Lung microvascular endothelial cell (primary cell): ENCODE measurements at regions not wholly inside any gene's neighbourhood (a gene's known extent, or its start where the extent isn't known, plus 50 kb on each side); places are given as distances from the start of the nearest gene placed in this dataset.
"Not testable (repeated sequence)": the region's sequence is repeated elsewhere in the genome, so short reads cannot be mapped to it uniquely, and the experiment has no call there.

Source experiments
- DNase-seq, 2 donors: peaks; one replicate each; pipeline versions ENCODE4 v3.0.0 to v3.0.0-alpha.2; 2010; ENCODE audit warnings: low read depth in 2 of 2

DNA sequence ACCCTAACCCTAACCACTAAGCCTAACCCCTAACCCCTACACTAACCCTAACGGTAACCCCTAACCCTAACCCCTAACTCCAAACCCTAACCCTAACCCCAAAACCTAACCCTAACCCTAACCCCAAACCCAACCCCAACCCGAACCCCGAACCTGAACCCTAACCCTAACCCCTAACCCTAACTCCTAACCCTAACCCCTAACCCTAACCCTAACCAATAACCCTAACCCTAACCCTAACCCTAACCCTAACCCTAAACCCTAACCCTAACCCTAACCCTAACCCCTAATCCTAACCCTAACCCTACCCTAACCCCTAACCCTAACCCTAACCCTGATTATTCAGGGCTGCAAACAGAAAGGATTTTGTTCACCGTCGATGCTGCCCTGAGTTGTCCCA is 144.6 kb upstream of the DUSP22 start:
- not testable (repeated sequence) for DNase-seq

DNA sequence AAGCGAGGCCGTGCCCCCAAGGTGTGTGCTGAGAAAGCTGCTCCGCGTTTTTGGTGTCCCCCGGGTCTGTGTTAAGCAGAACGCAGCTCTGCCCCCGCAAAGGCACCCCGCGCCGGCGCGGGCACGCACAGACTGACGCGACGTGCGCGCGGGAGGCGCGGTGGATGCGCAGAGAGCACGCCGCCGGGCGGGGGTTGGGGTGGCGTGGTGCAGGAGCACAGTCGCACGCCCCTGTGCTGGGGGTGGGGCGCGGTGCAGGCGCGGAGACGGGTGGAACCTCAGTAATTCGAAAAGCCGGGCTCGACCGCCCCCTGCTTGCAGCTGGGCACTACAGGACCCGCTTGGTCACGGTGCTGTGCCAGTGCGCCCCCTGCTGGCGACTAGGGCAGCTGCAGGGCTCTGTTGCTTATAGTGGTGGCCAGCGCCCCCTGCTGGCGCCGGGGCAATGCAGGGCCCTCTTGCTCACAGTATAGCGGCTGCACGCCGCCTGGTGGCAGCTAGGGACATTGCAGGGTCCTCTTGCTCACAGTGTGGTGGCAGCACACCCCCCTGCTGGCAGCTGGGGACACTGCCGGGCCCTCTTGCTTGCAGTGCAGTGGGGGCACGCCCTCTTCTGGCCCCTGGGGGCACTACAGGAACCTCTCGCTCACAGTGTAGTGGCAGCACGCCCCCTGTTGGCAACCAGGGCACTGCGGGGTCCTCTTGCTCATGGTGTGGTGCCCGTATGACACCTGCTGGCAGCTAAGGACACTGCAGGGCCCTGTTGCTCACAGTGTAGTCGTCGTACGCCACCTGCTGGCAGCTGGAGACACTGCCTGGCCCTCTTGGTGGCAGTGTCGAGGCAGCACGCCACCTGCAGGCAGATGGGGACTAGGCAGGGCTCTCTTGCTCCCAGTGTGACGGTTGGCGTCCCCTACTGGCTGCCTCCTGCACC is 144.0 kb upstream of the DUSP22 start:
- DNase-seq = peak; percentile 37 to 48

GRCh38 chr6:150147-150546 is 142.1 kb upstream of the DUSP22 start:
- not testable (repeated sequence) for DNase-seq

- not testable (repeated sequence) for DNase-seq
Observed at GRCh38 chr6:152436-152835, 139.9 kb upstream of the DUSP22 start.

DNA sequence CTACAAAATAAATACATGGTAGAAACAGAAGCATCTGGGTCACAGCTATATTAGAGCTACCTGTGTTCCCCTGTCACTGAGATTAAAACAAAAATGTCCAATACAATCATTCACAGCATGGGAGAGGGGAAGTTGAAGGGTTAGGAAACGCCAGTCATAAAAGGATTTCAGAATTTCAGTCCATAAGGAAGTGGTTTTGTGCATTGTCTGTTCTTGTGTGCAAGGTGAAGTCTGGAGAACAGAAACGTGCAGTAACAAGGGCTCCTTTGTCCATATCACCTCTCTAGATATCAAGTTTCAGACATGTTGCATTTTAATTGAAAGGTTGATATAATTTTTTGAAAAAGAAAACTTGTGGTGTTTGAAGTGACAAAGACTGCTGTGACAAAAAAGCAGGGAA is 139.3 kb upstream of the DUSP22 start:
- DNase-seq = not testable (repeated sequence)

DNA sequence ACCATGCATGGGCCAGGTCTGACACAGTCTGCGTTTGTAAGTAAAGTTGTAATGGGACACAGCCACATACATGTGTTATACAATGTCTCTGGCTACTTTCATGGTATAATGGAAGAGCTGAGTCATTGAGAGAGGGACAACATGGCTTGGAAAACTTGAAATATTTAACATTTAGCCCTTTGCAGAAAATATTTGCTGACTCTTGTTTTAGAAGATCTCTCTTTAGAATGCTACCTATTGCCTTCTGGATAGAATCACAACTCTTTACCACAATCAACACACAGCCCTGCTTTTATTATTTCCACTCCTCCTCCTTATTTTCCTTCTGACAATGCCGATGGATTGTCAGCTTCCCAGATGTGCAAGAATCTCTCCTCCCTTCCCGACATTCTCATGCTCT is 138.4 kb upstream of the DUSP22 start:
- not testable (repeated sequence) for DNase-seq

DNA sequence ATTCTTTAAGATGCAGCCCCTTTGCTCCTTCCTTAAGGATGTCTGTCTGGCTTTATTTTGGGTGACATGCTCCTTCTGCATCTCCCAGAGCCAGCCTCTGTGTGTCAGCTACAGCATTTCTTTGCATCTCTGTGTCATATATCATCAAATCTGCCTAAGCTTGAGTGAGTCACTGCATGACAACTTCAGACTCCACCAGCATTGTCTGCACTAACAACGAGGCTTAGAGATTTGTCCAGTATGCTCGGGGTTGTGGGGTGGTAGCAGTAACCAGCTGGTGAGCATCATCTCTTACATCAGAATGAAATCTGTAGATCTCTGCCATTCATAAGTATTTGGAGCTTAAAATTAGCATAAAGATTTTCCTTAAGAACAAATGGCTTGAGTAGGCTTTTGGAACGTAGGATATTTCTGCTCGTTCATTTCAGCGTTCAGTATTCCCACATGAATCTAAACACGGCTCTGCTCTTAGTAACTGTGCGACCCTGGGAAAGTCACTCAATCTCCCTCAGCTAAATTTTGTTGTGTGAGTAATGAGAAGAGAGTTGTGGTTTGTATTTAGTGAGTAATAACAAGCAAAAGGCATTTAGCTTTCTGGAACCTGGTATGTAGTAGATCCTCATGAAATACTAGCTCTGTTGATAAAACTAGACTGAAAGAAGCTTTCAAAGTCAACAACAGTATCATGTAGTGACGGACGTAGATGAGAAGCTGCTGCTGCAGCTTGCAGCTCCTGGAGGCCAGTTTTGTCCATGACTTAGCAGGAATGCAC is 137.8 kb upstream of the DUSP22 start:
- not testable (repeated sequence) for DNase-seq

- DNase-seq = no peak
Observed at GRCh38 chr6:156010-156409, 136.3 kb upstream of the DUSP22 start.

DNA sequence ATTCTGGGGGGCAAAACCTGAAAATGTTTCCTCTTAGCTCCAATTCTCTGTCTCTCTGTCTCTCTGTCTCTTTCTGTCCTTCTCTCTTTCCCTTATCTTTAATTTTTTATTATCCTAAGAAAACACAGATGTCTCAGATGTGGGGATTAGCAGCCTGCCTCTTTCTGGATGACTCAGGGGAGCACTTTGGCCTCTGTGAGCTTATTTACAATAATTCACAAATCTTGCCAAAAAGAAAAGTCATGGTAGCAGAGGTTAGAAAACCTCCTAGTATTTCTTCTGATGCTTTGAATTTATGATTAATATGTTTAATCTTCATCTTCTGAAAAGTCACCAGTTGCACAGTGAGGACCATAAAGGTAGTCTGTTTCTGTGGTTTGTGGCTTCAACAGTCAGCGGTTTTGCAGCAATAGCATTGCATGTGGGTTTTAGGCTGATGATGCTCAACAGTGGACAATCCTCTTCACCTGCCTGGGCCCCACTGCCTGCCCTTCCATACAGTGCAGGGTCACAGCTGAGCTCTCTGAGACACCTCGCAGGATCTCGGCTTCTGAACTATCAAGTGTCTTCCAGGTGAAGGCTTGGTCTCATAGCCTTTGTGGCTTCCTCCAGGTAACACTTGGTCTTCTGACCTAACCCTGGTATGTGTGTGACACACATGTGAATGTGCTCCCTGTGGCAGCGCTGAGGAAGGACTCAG is 135.7 kb upstream of the DUSP22 start:
- not testable (repeated sequence) for DNase-seq

- peak in 1 of 2 donors; percentile 5 for DNase-seq
Observed at GRCh38 chr6:157176-157575, 135.1 kb upstream of the DUSP22 start.

- DNase-seq = not testable (repeated sequence)
Observed at GRCh38 chr6:161657-162056, 130.6 kb upstream of the DUSP22 start.

DNA sequence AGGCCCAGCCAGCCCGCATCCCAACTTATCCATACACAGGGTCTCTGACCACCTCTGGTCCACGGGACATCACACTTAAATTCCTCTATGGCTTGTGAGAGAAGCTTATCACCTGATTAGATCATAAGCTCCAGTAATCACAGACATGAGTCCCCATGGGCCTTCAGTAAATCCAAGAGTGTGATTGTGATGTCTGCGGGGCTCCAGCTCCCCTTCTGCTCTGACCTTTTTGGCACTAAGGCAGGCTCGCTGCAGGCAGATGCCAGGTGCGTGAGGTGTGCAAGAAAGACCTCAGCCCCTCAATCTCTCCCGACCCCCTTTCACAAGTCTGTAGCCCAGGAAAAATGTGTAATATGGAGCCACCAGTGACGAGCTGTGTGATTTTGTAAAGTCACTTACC is 127.6 kb upstream of the DUSP22 start:
- no peak for DNase-seq

DNA sequence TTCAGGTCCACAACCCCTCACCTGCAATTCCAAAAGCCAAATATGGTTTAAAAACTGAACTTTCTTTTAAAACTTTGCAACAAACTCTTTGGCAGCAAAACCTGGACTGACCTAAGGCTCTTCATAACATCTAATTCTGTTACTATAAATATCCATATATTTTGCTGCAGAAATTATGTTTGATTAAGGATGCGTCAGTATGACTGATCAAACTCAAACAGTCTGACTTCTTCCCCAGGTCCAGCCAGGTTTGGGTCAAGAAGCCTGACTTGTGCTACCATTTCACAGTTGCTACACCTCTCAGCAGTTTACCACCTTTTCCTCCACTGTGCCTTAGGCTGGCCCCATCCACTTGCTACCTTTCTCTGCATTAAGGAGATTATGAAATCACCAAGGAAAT is 127.0 kb upstream of the DUSP22 start:
- no peak for DNase-seq

- no peak for DNase-seq
Observed at GRCh38 chr6:165906-166305, 126.4 kb upstream of the DUSP22 start.

DNA sequence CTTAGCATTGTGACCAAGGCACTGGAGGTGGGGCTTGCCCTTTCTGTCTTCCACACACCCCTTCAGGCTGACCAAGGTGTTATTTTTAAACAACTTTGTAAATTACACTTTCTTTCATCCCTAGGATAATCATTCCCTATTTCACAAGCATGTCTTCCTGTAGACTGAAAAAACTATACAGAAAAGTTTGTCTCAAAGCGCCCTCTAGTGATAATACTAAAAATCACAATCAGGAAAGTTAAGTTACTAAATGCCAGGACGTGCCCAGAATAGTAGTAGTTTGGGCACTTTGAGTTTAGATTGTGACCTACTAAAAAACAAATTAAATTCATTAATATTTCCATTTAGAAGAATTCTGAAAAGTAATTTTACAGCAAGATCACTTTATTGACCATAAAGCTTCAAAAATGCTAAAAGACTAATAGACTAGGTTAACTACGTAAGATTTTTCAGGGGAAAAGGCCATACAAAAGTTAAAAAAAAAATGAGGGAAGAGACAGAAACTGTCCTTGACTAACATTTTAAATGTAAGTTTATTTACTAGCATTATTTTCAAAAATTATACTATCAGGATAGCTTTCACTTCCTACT is 123.3 kb upstream of the DUSP22 start:
- peak; percentile 51 to 65 for DNase-seq

GRCh38 chr6:174036-174435 is 118.3 kb upstream of the DUSP22 start:
- DNase-seq = no peak

DNA sequence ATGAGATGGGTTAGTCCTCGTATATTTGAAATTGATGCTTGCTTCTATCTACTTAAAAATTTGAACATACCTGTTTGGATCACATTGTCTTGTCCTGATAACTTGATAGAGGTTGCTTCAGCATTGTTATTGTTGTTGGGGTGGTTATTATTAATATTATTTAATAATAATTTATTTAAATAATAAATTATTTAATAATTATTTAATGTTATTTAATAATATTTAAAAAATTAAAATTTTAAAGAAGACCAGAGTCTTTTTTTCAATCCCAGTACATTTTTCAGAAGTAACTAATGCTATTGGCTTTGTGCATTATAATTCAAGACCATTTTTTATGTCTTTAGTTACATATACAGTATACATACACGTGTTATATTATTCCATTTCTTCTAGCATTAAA is 116.6 kb upstream of the DUSP22 start:
- no peak for DNase-seq

DNA sequence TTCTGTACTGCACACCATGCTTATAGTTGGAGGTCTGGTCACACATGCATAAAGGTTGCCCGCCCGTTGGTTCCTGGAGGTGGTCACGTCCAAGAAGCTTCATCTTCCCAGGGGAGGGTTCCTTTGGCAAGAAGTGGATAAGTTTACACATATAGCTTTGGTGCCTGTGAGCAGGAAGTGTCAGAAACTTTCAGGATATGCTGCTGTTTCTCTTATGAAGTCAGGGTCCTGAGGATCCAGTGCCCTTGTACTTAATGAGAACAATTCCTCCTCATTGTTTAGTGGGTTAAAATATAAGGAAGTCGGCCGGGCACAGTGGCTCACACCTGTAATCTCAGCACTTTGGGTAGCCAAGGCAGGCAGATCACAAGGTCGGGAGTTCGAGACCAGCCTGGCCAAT is 115.5 kb upstream of the DUSP22 start:
- DNase-seq = no peak

DNA sequence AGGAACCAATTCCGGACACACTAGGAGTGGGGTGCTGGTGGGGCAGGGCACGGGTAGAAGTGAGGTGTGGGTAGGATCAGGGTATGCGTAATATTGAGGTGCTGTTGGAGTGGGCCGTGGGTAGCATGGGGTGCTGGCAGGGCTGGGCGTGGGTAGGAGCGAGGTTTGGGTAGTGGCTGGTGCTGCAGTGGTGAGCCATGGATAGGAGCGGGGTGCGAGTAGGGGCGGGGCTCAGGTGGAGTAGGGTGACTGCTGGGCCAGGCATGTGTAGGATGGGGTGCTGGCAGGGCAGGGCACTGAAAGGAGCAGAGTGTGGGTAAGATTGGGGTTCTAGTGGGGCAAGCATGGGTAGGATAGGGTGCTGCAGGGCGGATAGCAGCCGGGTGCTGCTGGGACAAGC is 114.2 kb upstream of the DUSP22 start:
- DNase-seq = no peak

- DNase-seq = not testable (repeated sequence)
Observed at GRCh38 chr6:178929-179328, 113.4 kb upstream of the DUSP22 start.

- no peak for DNase-seq
Observed at GRCh38 chr6:179340-179950, 112.8 kb upstream of the DUSP22 start.
